Loucy (cell line): ENCODE measurements at regions not wholly inside any gene's neighbourhood (a gene's known extent, or its start where the extent isn't known, plus 50 kb on each side); places are given as distances from the start of the nearest gene placed in this dataset.

Experiments
- H2AFZ ChIP-seq: fragments of 200-600 bp; sonication (generic); 2 replicates; pipeline ENCODE4 v1.6.0; 2016; ENCODE audit warnings: antibody characterized with exemption, mild to moderate bottlenecking, low read length, moderate library complexity
- H3F3A ChIP-seq: fragments of 200-600 bp; 2 replicates; pipeline ENCODE4 v1.6.0; 2016; ENCODE audit warnings: antibody characterized with exemption, low read depth, mild to moderate bottlenecking
- H3K27me3 ChIP-seq: fragments of 200-600 bp; sonication (generic); 2 replicates; pipeline ENCODE4 v1.6.1; 2014; ENCODE audit warnings: low read length, mild to moderate bottlenecking; ENCODE audit not compliant: insufficient read depth, poor library complexity, severe bottlenecking
- H3K36me3 ChIP-seq: fragments of 200-600 bp; sonication (generic); 2 replicates; pipeline ENCODE4 v1.6.1; 2016; ENCODE audit warnings: low read length; ENCODE audit not compliant: insufficient read depth
- H3K4me1 ChIP-seq: fragments of 200-600 bp; sonication (generic); 2 replicates; pipeline ENCODE4 v1.5.1; 2014; ENCODE audit warnings: low read length, mild to moderate bottlenecking; ENCODE audit not compliant: insufficient read depth, poor library complexity, severe bottlenecking
- H3K4me2 ChIP-seq: fragments of 200-600 bp; sonication (generic); 2 replicates; pipeline ENCODE4 v1.6.0; 2014; ENCODE audit warnings: antibody characterized with exemption, low read length, low read depth, mild to moderate bottlenecking; ENCODE audit not compliant: poor library complexity, severe bottlenecking
- H3K4me3 ChIP-seq: fragments of 200-600 bp; sonication (generic); 2 replicates; pipeline ENCODE4 v1.5.1; 2014; ENCODE audit warnings: low read length, mild to moderate bottlenecking, mixed read lengths; ENCODE audit not compliant: poor library complexity, severe bottlenecking
- H3K79me2 ChIP-seq: fragments of 200-600 bp; sonication (generic); 2 replicates; pipeline ENCODE4 v1.6.1; 2014; ENCODE audit warnings: low read length; ENCODE audit not compliant: insufficient read depth
- H3K9ac ChIP-seq: fragments of 200-600 bp; sonication (generic); 2 replicates; pipeline ENCODE4 v1.6.0; 2014; ENCODE audit warnings: mild to moderate bottlenecking, low read depth, low read length, moderate library complexity; ENCODE audit not compliant: poor library complexity, severe bottlenecking
- H3K9me2 ChIP-seq: fragments of 200-600 bp; sonication (generic); replicated peaks from 2 replicates; pipeline ENCODE4 v1.6.1; 2016; ENCODE audit warnings: low read depth, low read length, mixed read lengths
- H3K9me3 ChIP-seq: fragments of 200-600 bp; sonication (generic); 2 replicates; pipeline ENCODE4 v1.6.1; 2014; ENCODE audit warnings: mild to moderate bottlenecking, antibody characterized with exemption, low read length, low read depth; ENCODE audit not compliant: insufficient read depth
- H4K20me1 ChIP-seq: fragments of 200-600 bp; sonication (generic); 2 replicates; pipeline ENCODE4 v1.6.0; 2014; ENCODE audit warnings: antibody characterized with exemption, low read length, mild to moderate bottlenecking; ENCODE audit not compliant: insufficient read depth, poor library complexity, severe bottlenecking
- CTCF ChIP-seq: fragments of 200-600 bp; sonication (generic); conservative IDR thresholded peaks from 2 replicates; pipeline ENCODE4 v1.5.1; 2014; ENCODE audit warnings: mild to moderate bottlenecking, antibody characterized with exemption, low read length
- EZH2phosphoT487 ChIP-seq: fragments of 200-600 bp; IDR thresholded peaks from 2 replicates; pipeline ENCODE4 v1.6.1; 2018; ENCODE audit warnings: antibody characterized with exemption, mild to moderate bottlenecking, moderate library complexity, borderline replicate concordance

GRCh38 chr12:114054982-114055381 is 88.9 kb upstream of the RBM19 start:
- H3K36me3 ChIP-seq = no peaks in the 10 kb centered on the region
- no peaks in the 10 kb centered on the region for H3F3A ChIP-seq
- no peaks in the 10 kb centered on the region for H3K4me1 ChIP-seq
- H2AFZ ChIP-seq = no peak overlapping the region
- H3K9me3 ChIP-seq = no peaks in the 10 kb centered on the region; the same call in 1 of the 2 replicates
- H3K27me3 ChIP-seq = no peaks in the 10 kb centered on the region
- H3K79me2 ChIP-seq = no peaks in the 10 kb centered on the region
- H3K4me3 ChIP-seq = no peak overlapping the region
- H3K9me2 ChIP-seq = no peaks in the 10 kb centered on the region
- no peaks in the 10 kb centered on the region for H4K20me1 ChIP-seq
- no peak overlapping the region for H3K4me2 ChIP-seq
- no peak overlapping the region for H3K9ac ChIP-seq
- TF ChIP-seq EZH2phosphoT487 (no peak), CTCF (no peak)

GRCh38 chr12:114046236-114046998 is 80.3 kb upstream of the RBM19 start:
- Histone ChIP-seq H3K9me3 (no peaks in the 10 kb centered on the region; the same call in 1 of the 2 replicates), H2AFZ (no peak overlapping the region), H3K9ac (no peak overlapping the region), H3K27me3 (no peaks in the 10 kb centered on the region), H3K79me2 (no peaks in the 10 kb centered on the region), H3K9me2 (no peaks in the 10 kb centered on the region), H3F3A (no peaks in the 10 kb centered on the region), H3K4me1 (no peaks in the 10 kb centered on the region), H4K20me1 (no peaks in the 10 kb centered on the region), H3K4me3 (no peak overlapping the region), H3K36me3 (no peaks in the 10 kb centered on the region), H3K4me2 (no peak overlapping the region)
- no peak for TF ChIP-seq CTCF
- no peak for TF ChIP-seq EZH2phosphoT487

GRCh38 chr12:114045349-114045748 is 79.2 kb upstream of the RBM19 start:
- Histone ChIP-seq H3K4me3 (no peak overlapping the region), H2AFZ (no peak overlapping the region), H3K4me2 (no peak overlapping the region), H3K36me3 (no peaks in the 10 kb centered on the region), H3F3A (no peaks in the 10 kb centered on the region), H3K9me2 (no peaks in the 10 kb centered on the region), H3K9ac (no peak overlapping the region), H3K79me2 (no peaks in the 10 kb centered on the region), H4K20me1 (no peaks in the 10 kb centered on the region), H3K4me1 (no peaks in the 10 kb centered on the region), H3K9me3 (no peaks in the 10 kb centered on the region), H3K27me3 (no peaks in the 10 kb centered on the region)
- TF ChIP-seq CTCF (no peak), EZH2phosphoT487 (no peak)
